HEK293 (cell line): ENCODE measurements at regions not wholly inside any gene's neighbourhood (a gene's known extent, or its start where the extent isn't known, plus 50 kb on each side); places are given as distances from the start of the nearest gene placed in this dataset.

Source experiments
- CTCF ChIA-PET: fragments of 350-600 bp; formaldehyde crosslinking; extraction: SDS; loops from one replicate; lab custom pipeline; 2021; ENCODE audit warnings: antibody characterized with exemption; lab: Yijun Ruan, JAX
- POLR2A ChIA-PET: fragments of 300-600 bp; formaldehyde crosslinking; extraction: SDS; loops from one replicate; lab custom pipeline; 2020; ENCODE audit warnings: antibody characterized with exemption, inconsistent platforms; lab: Yijun Ruan, JAX
- H3K27ac ChIP-seq: fragments of 200-500 bp; sonication (Bioruptor generic); 2 replicates; pipeline ENCODE4 v1.5.1; 2014; ENCODE audit warnings: low read depth, low read length, control low read depth, inconsistent platforms; ENCODE audit errors: extremely low read depth
- H3K36me3 ChIP-seq, 2 experiments: fragments of 200-500 bp in 1 of 2; sonication (Bioruptor generic) in 1 of 2; 1 replicate in 1 of 2; 2 replicates in 1 of 2; pipeline ENCODE4 v1.5.1; 2014 to 2017; ENCODE audit warnings: inconsistent platforms in 2 of 2, low read length in 2 of 2; ENCODE audit not compliant: control insufficient read depth in 2 of 2, insufficient read depth in 1 of 2
- H3K4me1 ChIP-seq: fragments of 200-500 bp; sonication (Bioruptor generic); 2 replicates; pipeline ENCODE4 v1.5.1; 2014; ENCODE audit warnings: mild to moderate bottlenecking, low read length, inconsistent platforms; ENCODE audit not compliant: control insufficient read depth, insufficient read depth
- H3K4me3 ChIP-seq: 2 replicates; pipeline ENCODE4 v1.5.1; 2011; ENCODE audit warnings: low read depth, mild to moderate bottlenecking, control low read depth, low read length, moderate library complexity
- H3K9me3 ChIP-seq: fragments of 200-500 bp; sonication (Bioruptor generic); 2 replicates; pipeline ENCODE4 v1.5.1; 2014; ENCODE audit warnings: low read depth, low read length, inconsistent platforms; ENCODE audit not compliant: control insufficient read depth, insufficient read depth
- CTCF ChIP-seq: fragments of 450-650 bp; formaldehyde crosslinking; IDR thresholded peaks from 2 replicates; pipeline ENCODE4 v1.5.1; 2016; ENCODE audit warnings: missing biosample characterization, missing genetic modification characterization
- FEZF1 ChIP-seq: fragments of 450-650 bp; formaldehyde crosslinking; IDR thresholded peaks from 2 replicates; pipeline ENCODE4 v1.5.1; 2016; ENCODE audit warnings: missing biosample characterization, missing genetic modification characterization
- GLI2 ChIP-seq: fragments of 450-650 bp; formaldehyde crosslinking; IDR thresholded peaks from 2 replicates; pipeline ENCODE4; 2017; ENCODE audit warnings: missing biosample characterization, missing genetic modification characterization, low read depth, borderline replicate concordance
- GLIS1 ChIP-seq: fragments of 450-650 bp; formaldehyde crosslinking; IDR thresholded peaks from 2 replicates; pipeline ENCODE4 v1.5.1; 2016; ENCODE audit warnings: missing biosample characterization, missing genetic modification characterization
- HOXA7 ChIP-seq: sonication (generic); formaldehyde crosslinking; IDR thresholded peaks from 2 replicates; pipeline ENCODE4 v1.8.1; 2022; ENCODE audit warnings: missing genetic modification reagents, borderline replicate concordance
- INSM2 ChIP-seq: fragments of 450-650 bp; formaldehyde crosslinking; IDR thresholded peaks from 2 replicates; pipeline ENCODE4 v1.5.1; 2016; ENCODE audit warnings: missing biosample characterization, missing genetic modification characterization
- KLF17 ChIP-seq: fragments of 450-650 bp; formaldehyde crosslinking; IDR thresholded peaks from 2 replicates; pipeline ENCODE4 v1.5.1; 2016; ENCODE audit warnings: missing biosample characterization, missing genetic modification characterization
- MYNN ChIP-seq: fragments of 450-650 bp; formaldehyde crosslinking; IDR thresholded peaks from 2 replicates; pipeline ENCODE4 v1.5.1; 2016; ENCODE audit warnings: missing biosample characterization, missing genetic modification characterization, borderline replicate concordance
- WT1 ChIP-seq: fragments of 450-650 bp; formaldehyde crosslinking; IDR thresholded peaks from 2 replicates; pipeline ENCODE4 v1.5.1; 2016; ENCODE audit warnings: missing biosample characterization, missing genetic modification characterization
- ZBTB1 ChIP-seq: fragments of 450-650 bp; formaldehyde crosslinking; IDR thresholded peaks from 2 replicates; pipeline ENCODE4 v1.5.1; 2016; ENCODE audit warnings: missing biosample characterization, missing genetic modification characterization
- ZBTB20 ChIP-seq: fragments of 450-650 bp; formaldehyde crosslinking; IDR thresholded peaks from 2 replicates; pipeline ENCODE4 v1.5.1; 2016; ENCODE audit warnings: missing biosample characterization, missing genetic modification characterization
- ZBTB44 ChIP-seq: fragments of 450-650 bp; IDR thresholded peaks from 2 replicates; pipeline ENCODE4 v1.5.1; 2018; ENCODE audit warnings: missing biosample characterization, mild to moderate bottlenecking, missing genetic modification characterization
- ZFP41 ChIP-seq: fragments of 450-650 bp; formaldehyde crosslinking; IDR thresholded peaks from 2 replicates; pipeline ENCODE4 v1.5.1; 2016; ENCODE audit warnings: missing biosample characterization, missing genetic modification characterization, borderline replicate concordance
- ZNF155 ChIP-seq: fragments of 450-650 bp; formaldehyde crosslinking; IDR thresholded peaks from 2 replicates; pipeline ENCODE4 v1.5.1; 2016; ENCODE audit warnings: missing biosample characterization, missing genetic modification characterization
- ZNF221 ChIP-seq: fragments of 450-650 bp; formaldehyde crosslinking; IDR thresholded peaks from 2 replicates; pipeline ENCODE4 v1.5.1; 2017; ENCODE audit warnings: missing biosample characterization, missing genetic modification characterization, borderline replicate concordance
- ZNF280D ChIP-seq: fragments of 450-650 bp; formaldehyde crosslinking; IDR thresholded peaks from 2 replicates; pipeline ENCODE4 v1.5.1; 2016; ENCODE audit warnings: missing biosample characterization, missing genetic modification characterization
- ZNF302 ChIP-seq: fragments of 450-650 bp; formaldehyde crosslinking; IDR thresholded peaks from 2 replicates; pipeline ENCODE4 v1.5.1; 2016; ENCODE audit warnings: missing biosample characterization, missing genetic modification characterization, low read depth
- ZNF350 ChIP-seq: fragments of 450-650 bp; formaldehyde crosslinking; IDR thresholded peaks from 2 replicates; pipeline ENCODE4 v1.5.0; 2017; ENCODE audit warnings: missing biosample characterization, mild to moderate bottlenecking, missing genetic modification characterization
- ZNF404 ChIP-seq: fragments of 450-650 bp; formaldehyde crosslinking; IDR thresholded peaks from 2 replicates; pipeline ENCODE4 v1.5.1; 2017; ENCODE audit warnings: missing biosample characterization, missing genetic modification characterization
- ZNF514 ChIP-seq: fragments of 450-650 bp; formaldehyde crosslinking; IDR thresholded peaks from 2 replicates; pipeline ENCODE4 v1.5.1; 2016; ENCODE audit warnings: missing biosample characterization, missing genetic modification characterization
- ZNF544 ChIP-seq: fragments of 450-650 bp; formaldehyde crosslinking; IDR thresholded peaks from 2 replicates; pipeline ENCODE4 v1.5.0; 2017; ENCODE audit warnings: missing biosample characterization, missing genetic modification characterization
- ZNF560 ChIP-seq: fragments of 450-650 bp; formaldehyde crosslinking; IDR thresholded peaks from 2 replicates; pipeline ENCODE4 v1.5.1; 2017; ENCODE audit warnings: missing biosample characterization, missing genetic modification characterization, borderline replicate concordance
- ZNF792 ChIP-seq: fragments of 450-650 bp; formaldehyde crosslinking; IDR thresholded peaks from 2 replicates; pipeline ENCODE4 v1.5.1; 2016; ENCODE audit warnings: missing biosample characterization, missing genetic modification characterization
- ZNF843 ChIP-seq: fragments of 450-650 bp; formaldehyde crosslinking; IDR thresholded peaks from 2 replicates; pipeline ENCODE4 v1.5.1; 2016; ENCODE audit warnings: missing biosample characterization, missing genetic modification characterization
- ZSCAN16 ChIP-seq: fragments of 450-650 bp; formaldehyde crosslinking; IDR thresholded peaks from 2 replicates; pipeline ENCODE4 v1.5.1; 2016; ENCODE audit warnings: missing biosample characterization, missing genetic modification characterization

- TF ChIP-seq ZNF843 (tag by site-specific recombination) (no peak), MYNN (tag by site-specific recombination) (no peak), KLF17 (tag by site-specific recombination) (no peak), WT1 (tag by site-specific recombination) (no peak), HOXA7 (CRISPR knock-in tag) (no peak), ZNF302 (tag by site-specific recombination) (no peak), ZNF792 (tag by site-specific recombination) (no peak), FEZF1 (no peak)
Measured at GRCh38 chr7:3107889-3108570, 64.4 kb upstream of the CARD11 start (continued).

- POLR2A ChIA-PET, result no interaction called here
Measured at GRCh38 chr7:3109311-3109915, 65.7 kb upstream of the CARD11 start.

More at GRCh38 chr7:3109311-3109915, 65.7 kb upstream of the CARD11 start:
- CTCF ChIA-PET, result no interaction called here
- Histone ChIP-seq H3K36me3 (no peaks in the 10 kb centered on the region), H3K4me3 (no peak overlapping the region), H3K4me1 (no peaks in the 10 kb centered on the region), H3K27ac (no peak overlapping the region), H3K9me3 (no peaks in the 10 kb centered on the region)
- TF ChIP-seq ZBTB20 (tag by site-specific recombination) (no peak), ZNF560 (tag by site-specific recombination) (no peak), ZNF404 (tag by site-specific recombination) (no peak), ZNF221 (tag by site-specific recombination) (no peak), ZBTB44 (tag by site-specific recombination) (no peak), ZBTB1 (tag by site-specific recombination) (no peak), ZFP41 (tag by site-specific recombination) (no peak), CTCF (no peak), ZNF792 (tag by site-specific recombination) (no peak), ZNF280D (tag by site-specific recombination) (no peak), ZNF350 (tag by site-specific recombination) (no peak), INSM2 (tag by site-specific recombination) (no peak), ZSCAN16 (tag by site-specific recombination) (no peak), GLI2 (tag by site-specific recombination) (no peak), ZNF514 (no peak), ZNF155 (tag by site-specific recombination) (no peak), GLIS1 (tag by site-specific recombination) (no peak), ZNF544 (tag by site-specific recombination) (no peak)
